Cardiac fibroblast (primary cell): ENCODE measurements at regions not wholly inside any gene's neighbourhood (a gene's known extent, or its start where the extent isn't known, plus 50 kb on each side); places are given as distances from the start of the nearest gene placed in this dataset.

Experiments
- DNase-seq, 2 donors: peaks; one replicate each; pipeline versions ENCODE4 v3.0.0 to v3.0.0-alpha.2; 2010; ENCODE audit warnings: low read depth in 2 of 2
- H3K4me3 ChIP-seq, 2 donors: replicated peaks in 1 of 2; 1 replicate in 1 of 2; 2 replicates in 1 of 2; pipeline ENCODE4 v1.5.1; 2011; ENCODE audit warnings: low read depth in 2 of 2, low read length in 2 of 2, mild to moderate bottlenecking in 2 of 2, moderate library complexity in 1 of 2
- TF ChIP-seq, protein P1 (sequence below): IDR thresholded peaks from one replicate; pipeline ENCODE4 v1.5.1; 2011; ENCODE audit warnings: low read depth, mild to moderate bottlenecking, low read length, inconsistent platforms

DNA sequence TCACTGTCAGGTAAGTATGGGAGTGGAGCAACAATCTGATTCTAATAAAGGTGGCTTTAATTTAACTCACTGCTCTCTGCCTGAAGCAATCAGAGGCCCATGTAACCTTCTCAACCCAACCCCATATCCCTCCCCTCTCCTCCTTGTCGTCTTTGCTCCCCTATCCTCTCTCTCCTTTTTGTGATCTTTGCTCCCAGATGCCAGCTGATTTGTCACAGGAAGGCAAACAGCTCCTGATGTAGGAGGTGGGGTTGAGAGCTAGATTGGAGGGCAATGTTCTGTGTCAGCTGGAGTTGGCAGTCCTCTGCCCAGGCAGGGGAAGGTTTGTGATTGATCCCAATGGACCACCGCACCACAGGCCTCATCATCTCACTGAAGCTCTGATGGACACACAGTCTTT is 101.4 kb upstream of the PIK3CG start:
- DNase-seq: no peak
- no peak overlapping the region for H3K4me3 ChIP-seq
- TF ChIP-seq, protein P1, sequence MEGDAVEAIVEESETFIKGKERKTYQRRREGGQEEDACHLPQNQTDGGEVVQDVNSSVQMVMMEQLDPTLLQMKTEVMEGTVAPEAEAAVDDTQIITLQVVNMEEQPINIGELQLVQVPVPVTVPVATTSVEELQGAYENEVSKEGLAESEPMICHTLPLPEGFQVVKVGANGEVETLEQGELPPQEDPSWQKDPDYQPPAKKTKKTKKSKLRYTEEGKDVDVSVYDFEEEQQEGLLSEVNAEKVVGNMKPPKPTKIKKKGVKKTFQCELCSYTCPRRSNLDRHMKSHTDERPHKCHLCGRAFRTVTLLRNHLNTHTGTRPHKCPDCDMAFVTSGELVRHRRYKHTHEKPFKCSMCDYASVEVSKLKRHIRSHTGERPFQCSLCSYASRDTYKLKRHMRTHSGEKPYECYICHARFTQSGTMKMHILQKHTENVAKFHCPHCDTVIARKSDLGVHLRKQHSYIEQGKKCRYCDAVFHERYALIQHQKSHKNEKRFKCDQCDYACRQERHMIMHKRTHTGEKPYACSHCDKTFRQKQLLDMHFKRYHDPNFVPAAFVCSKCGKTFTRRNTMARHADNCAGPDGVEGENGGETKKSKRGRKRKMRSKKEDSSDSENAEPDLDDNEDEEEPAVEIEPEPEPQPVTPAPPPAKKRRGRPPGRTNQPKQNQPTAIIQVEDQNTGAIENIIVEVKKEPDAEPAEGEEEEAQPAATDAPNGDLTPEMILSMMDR: no peak

DNA sequence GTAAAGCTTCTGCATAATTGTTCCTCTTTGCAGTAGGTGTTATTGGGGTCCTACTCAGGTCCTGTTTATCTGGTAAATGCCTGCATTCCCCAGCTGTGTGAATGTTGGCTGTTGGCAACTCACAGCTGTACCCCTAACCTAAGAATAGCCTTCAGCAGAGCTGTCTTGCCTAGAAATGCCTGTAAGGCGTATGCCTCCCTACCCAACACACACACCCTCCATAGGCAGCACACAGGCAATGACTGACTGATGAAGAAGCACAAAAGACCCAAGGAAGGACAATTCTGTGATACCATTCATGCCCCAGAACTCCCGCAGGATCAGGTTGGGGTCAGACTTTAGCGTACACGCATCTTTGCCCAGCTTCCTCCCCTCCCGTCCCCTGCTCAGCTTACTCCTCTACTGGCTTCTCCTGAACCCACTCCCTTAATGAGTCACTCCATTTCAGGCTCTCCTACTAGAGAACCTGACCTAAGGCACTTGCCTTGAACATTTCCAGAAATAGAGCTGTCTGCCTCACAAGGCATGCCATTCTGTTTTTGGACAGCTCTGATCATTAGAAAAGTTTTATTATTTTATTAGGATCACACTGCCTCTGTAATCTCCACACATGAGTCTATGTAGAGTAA is 99.2 kb upstream of the PIK3CG start:
- no peak overlapping the region for H3K4me3 ChIP-seq
- TF ChIP-seq, protein P1: no peak
- DNase-seq: no peak

DNA sequence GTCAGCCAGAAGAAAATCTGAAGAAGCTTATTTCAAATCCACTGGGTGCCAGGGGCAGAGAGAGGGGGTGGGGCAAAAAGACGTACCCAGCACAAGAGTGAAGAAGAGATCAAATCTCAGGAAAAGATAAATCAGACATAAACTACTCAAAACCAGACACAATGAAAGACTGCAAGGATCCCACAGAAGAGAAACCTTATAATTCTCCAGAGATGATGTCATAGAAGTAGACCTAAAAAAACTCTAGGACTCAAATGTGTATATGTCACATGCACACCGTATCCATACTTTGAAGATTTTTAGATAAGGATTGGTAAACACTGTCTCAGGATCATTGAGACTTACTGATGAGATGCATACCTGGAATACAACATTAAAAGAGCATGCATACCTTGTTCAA is 98.5 kb upstream of the PIK3CG start:
- no peak overlapping the region for H3K4me3 ChIP-seq
- DNase-seq: no peak
- TF ChIP-seq, protein P1: no peak

DNA sequence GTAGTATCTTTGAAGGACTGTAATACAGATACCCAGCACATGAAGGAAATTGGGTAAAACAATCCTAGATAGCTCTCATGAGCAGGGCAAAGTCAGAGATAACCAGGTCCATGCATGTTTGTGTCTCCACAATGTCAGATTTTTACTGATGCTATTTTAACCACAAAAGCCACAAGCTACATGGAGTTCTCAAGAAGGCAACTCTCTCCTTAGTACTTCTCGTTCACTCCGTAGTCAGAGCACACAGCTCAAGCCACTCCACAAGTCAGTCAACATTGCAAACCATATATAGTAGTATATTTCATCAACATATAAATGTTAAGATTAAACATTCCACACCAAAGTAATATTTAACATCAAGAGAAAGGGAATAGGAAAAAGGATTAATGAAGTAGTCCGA is 98.0 kb upstream of the PIK3CG start:
- DNase-seq: peak in 1 of 2 donors; percentile 29
- TF ChIP-seq, protein P1: no peak
- no peak overlapping the region for H3K4me3 ChIP-seq

DNA sequence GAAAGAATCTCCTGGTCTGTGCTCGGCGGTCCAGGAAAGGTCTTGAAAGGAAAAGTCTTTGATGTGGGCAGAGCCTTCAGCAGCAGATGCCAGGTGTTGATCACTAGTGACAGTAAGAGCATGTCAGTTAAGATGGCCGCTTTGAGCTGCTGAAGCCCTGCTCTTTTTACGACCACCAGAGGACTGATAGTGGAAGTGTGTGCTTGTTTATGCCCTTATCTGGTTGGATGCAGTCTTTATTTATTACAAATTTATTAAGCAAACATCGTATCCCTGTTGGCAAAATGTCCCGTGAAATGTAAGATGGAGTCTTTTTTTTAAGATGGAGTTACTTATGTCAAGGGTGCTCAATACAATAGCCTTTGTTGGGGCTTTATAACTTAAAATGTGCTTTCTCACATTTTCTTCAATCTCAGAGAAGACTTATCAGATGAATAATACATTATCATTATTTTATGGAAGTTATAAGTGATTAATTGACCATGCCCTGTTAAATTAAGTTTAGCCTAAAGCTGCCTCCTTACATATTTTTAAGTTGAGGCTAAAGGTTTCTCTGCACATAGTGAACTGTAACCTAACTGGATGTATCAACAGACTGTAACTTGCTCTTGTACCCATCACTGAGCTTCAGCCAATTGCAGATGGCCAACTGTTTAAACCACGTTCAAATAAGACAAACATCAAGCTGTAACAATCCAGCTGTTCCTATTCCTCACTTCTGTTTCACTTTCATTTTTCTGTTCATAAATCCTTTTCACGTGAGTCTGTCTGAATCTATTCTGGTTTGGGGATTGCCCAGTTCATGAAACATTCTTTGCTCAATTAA is 97.4 kb upstream of the PIK3CG start:
- TF ChIP-seq, protein P1: no peak
- peak; percentile 25 to 51 for DNase-seq
- H3K4me3 ChIP-seq: no peak overlapping the region

DNA sequence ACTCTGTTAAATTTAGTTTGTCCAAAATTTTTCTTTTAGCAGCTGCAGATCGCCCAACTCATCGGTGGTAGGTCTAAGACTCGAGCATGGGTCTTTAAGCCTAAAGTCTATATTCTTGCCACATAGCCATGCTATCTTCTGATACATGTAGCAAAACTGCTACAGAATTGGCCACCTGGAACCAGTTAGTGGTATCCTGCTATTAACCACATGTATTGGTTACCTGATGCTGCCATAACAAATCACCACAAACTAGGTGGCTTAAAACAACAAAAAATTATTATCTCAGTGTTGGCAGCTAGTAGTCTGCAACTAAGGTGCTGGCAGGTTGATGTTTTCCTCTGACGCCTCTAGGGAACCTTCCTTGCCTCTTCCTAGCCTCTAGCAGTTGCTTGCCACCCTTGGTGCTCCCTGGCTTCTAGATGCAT is 96.7 kb upstream of the PIK3CG start:
- H3K4me3 ChIP-seq: no peak overlapping the region
- DNase-seq: no peak
- TF ChIP-seq, protein P1: no peak
